Gastrocnemius medialis (tissue), 4 donors: ENCODE measurements at regions not wholly inside any gene's neighbourhood (a gene's known extent, or its start where the extent isn't known, plus 50 kb on each side); places are given as distances from the start of the nearest gene placed in this dataset.

Experiments used
- POLR2A ChIP-seq, 2 donors: fragments of 450-650 bp; IDR thresholded peaks; one replicate each; pipeline ENCODE4 v1.6.1; 2017; ENCODE audit warnings: antibody characterized with exemption in 2 of 2, mild to moderate bottlenecking in 2 of 2, moderate library complexity in 2 of 2
- TF ChIP-seq, protein P1 (sequence below), 5 experiments: fragments of 450-650 bp in 3 of 5; fragments of 200-600 bp in 2 of 5; sonication (generic) in 2 of 5; IDR thresholded peaks in 4 of 5; conservative IDR thresholded peaks in 1 of 5; 1 replicate in 4 of 5; 2 replicates in 1 of 5; pipeline ENCODE4 v1.5.1; 2016 to 2019; ENCODE audit warnings: antibody characterized with exemption in 5 of 5, mild to moderate bottlenecking in 3 of 5, moderate library complexity in 3 of 5

DNA sequence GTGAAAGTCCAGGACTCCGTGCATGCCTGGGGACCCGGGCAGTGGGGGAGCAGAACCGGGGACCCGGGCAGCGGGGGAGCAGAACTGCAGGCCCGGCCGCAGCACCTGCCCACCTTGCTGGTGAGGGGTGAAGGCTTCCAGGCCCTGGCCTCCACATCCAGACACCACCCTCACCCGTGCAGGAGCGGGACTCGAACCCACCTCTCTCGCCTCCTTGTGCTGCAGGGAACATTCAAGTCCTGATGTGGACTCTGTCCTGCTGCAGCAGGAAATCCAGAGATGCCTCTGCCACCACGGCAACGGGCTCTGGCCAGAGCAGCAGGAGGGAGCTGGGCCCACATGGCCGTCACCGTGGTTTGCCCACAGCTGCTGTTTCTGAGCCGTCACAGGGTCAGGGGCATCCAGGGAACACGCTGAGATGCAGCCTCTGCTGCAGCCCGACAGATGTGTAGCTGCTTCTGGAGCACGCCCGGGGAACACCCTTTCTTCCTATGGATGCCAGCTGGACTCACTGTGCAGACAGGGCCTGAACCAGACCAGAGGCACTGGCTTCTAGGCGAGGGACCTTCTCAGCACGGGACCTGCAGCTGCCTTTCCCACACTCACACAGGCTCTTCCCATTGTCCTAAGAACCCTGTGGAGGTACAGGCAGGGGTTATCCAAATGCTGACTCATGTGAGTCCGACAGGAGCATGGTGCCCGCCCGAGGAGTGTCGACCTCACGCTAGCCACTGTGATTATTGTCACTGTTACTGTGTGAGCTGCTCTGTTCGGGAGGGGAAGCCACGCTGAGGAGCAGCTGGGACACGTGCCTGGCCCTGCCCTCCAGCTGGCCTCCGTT lies 89.2 kb upstream of the CTDP1 start:
- TF ChIP-seq, protein P1, sequence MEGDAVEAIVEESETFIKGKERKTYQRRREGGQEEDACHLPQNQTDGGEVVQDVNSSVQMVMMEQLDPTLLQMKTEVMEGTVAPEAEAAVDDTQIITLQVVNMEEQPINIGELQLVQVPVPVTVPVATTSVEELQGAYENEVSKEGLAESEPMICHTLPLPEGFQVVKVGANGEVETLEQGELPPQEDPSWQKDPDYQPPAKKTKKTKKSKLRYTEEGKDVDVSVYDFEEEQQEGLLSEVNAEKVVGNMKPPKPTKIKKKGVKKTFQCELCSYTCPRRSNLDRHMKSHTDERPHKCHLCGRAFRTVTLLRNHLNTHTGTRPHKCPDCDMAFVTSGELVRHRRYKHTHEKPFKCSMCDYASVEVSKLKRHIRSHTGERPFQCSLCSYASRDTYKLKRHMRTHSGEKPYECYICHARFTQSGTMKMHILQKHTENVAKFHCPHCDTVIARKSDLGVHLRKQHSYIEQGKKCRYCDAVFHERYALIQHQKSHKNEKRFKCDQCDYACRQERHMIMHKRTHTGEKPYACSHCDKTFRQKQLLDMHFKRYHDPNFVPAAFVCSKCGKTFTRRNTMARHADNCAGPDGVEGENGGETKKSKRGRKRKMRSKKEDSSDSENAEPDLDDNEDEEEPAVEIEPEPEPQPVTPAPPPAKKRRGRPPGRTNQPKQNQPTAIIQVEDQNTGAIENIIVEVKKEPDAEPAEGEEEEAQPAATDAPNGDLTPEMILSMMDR (IDR thresholded peaks at IDR 0.05 in 4 of 5, conservative IDR thresholded peaks at IDR 0.05 in 1 of 5) = no peak
- no peak for TF ChIP-seq POLR2A (IDR thresholded peaks at IDR 0.05)
